ENCODE measurements at regions not wholly inside any gene's neighbourhood (a gene's known extent, or its start where the extent isn't known, plus 50 kb on each side); places are given as distances from the start of the nearest gene placed in this dataset.

- TF ChIP-seq CTCF (conservative IDR thresholded peaks at IDR 0.05 in 1 of 2, IDR thresholded peaks at IDR 0.05 in 1 of 2; ENCODE audit: extremely low read depth in 1 of 2, insufficient read depth in 1 of 2, low read depth in 1 of 2, low read length in 2 of 2) (no peak), EZH2 (IDR thresholded peaks at IDR 0.05; ENCODE audit: borderline replicate concordance, low read length) (no peak)
Observed at GRCh38 chr16:74076568-74076967, 220.0 kb upstream of the PSMD7 start.

All from mammary epithelial cell (primary cell).